NCI-H2029 treated with DMSO at 0.1 percent for 48 hours (cell line): ENCODE measurements at regions not wholly inside any gene's neighbourhood (a gene's known extent, or its start where the extent isn't known, plus 50 kb on each side); places are given as distances from the start of the nearest gene placed in this dataset.
"Not testable (repeated sequence)": the region's sequence is repeated elsewhere in the genome, so short reads cannot be mapped to it uniquely, and the experiment has no call there.

Source experiments
- DNase-seq: peaks from one replicate; lab custom pipeline; 2025; lab: John Stamatoyannopoulos, UW

- no peak for DNase-seq
Measured at GRCh38 chr5:112534067-112534583, 115.0 kb upstream of the EPB41L4A start.

- no peak for DNase-seq
Measured at GRCh38 chr5:112534611-112535255, 115.7 kb upstream of the EPB41L4A start.

- no peak for DNase-seq
Measured at GRCh38 chr5:112535356-112535755, 116.3 kb upstream of the EPB41L4A start.

DNA sequence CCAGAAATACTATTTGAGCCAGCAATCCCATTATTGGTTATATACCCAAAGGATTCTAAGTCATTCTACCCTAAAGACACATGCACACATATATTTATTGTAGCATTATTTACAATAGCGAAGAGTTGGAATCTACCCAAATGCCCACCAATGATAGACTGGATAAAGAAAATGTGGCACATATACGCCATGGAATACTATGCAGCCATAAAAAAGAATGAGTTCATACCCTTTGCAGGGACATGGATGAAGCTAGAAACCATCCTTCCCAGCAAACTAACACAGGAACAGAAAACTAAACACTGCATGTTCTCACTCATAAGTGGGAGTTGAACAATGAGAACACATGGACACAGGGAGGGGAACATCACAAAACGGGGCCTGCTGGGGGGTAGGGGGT lies 125.5 kb upstream of the EPB41L4A start:
- DNase-seq = not testable (repeated sequence)

GRCh38 chr5:112546946-112547592 lies 128.0 kb upstream of the EPB41L4A start:
- DNase-seq = peak; percentile 3

- no peak for DNase-seq
Measured at GRCh38 chr5:112548246-112548881, 129.3 kb upstream of the EPB41L4A start.

GRCh38 chr5:112549127-112549526 lies 130.1 kb upstream of the EPB41L4A start:
- DNase-seq = no peak

- no peak for DNase-seq
Measured at GRCh38 chr5:112549605-112550166, 130.6 kb upstream of the EPB41L4A start.

DNA sequence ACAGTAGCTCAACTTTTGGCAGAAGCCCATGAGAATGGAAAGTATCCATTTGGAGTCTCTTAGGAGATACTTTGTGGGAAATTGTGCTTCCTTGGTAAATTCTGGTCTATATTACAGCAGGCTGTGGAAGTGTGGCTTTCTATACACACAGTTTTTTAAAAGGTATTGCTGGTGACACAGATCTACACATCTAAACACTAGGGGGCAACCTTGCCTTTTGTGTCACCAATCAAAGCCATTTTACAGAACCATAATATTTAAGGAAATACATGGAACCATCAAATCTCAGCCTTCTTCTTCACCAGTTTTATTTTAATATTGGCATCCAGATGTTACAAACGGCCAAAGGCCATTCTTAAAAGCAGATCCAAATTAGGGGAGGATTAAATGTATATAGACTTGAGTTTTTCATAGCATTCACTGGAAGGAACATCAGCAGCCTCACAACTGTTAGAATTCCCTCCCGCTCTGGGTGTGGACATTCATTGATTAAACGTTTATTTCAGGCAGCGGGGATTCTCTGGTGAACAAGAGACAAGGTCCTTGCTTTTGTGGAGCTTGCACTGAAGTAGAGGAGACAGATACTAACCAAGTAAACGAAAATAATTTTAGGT lies 132.4 kb upstream of the EPB41L4A start:
- peak; percentile 65 for DNase-seq

- no peak for DNase-seq
Measured at GRCh38 chr5:112552216-112552615, 133.1 kb upstream of the EPB41L4A start.

- DNase-seq = no peak
Measured at GRCh38 chr5:112552791-112553190, 133.7 kb upstream of the EPB41L4A start.

GRCh38 chr5:112554101-112554977 lies 135.3 kb upstream of the EPB41L4A start:
- no peak for DNase-seq

DNA sequence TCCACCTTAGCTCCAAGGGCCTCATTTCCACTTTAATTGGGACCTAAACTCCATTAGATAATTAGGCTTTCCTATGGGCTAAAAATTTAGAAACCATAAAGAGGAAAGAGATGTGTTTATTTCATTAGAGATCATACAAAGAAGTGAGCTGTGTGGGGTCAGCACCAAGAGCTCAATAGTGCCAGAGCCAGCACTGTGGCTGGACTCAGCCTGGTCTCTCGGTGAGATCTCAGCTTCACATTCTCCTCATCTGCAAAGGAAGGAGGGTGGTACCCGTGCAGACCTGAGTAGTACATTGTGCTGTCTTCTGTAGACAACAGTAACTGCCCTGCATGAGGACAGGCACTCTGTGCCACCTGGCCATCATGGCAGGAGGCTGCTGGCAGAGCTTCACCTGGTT lies 136.1 kb upstream of the EPB41L4A start:
- DNase-seq = no peak

GRCh38 chr5:112555691-112556090 lies 136.6 kb upstream of the EPB41L4A start:
- no peak for DNase-seq

- DNase-seq = not testable (repeated sequence)
Measured at GRCh38 chr5:112559501-112559900, 140.4 kb upstream of the EPB41L4A start.

- no peak for DNase-seq
Measured at GRCh38 chr5:112560371-112560770, 141.3 kb upstream of the EPB41L4A start.

DNA sequence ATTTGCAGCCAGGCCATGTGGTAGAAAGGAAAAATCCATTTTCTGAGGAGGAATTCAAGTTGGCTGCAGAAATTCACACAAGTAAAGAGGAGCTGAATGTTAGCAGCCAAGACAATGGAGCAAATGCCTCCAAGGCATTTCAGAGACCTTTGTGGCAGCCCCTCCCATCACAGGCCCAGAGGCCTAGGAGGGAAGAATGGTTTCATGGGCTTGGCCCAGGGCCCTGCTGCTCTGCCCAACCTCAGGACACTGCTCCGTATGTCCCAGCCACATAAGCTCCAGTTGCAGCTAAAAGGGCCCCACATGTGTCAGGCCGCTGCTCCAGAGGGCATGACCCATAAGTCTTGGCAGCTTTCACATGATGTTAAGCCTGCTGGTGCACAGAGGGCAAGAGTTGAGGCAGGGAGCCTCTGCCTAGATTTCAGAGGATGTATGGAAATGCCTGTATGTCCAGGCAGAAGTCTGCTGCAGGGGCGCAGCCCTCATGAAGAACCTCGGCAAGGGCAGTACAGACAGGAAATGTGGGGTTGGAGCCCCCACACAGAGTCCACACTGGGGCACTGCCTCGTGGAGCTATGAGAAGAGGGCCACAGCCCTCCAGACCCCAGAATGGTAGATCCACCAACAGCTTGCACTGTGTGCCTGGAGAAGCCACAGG lies 144.2 kb upstream of the EPB41L4A start:
- DNase-seq = no peak

- DNase-seq = no peak
Measured at GRCh38 chr5:112566251-112566650, 147.2 kb upstream of the EPB41L4A start.

DNA sequence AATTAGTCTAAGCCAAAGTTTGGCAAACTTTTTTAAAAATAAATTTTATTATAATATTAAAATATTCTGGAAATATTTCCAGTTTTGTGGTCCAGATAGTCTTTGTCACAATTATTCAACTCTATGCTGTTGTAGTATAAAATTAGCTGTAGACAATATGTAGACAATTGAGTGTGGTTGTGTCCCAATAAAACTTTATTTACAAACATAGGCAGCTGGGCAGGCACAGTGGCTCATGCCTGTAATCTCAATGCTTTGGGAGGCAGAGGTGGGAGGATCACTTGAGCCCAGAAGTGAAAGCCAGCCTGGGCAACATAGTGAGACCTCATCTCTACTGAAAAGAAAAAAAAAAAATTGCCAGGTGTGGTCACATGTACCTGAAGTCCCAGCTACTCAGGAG lies 150.5 kb upstream of the EPB41L4A start:
- DNase-seq = no peak

- no peak for DNase-seq
Measured at GRCh38 chr5:112570708-112571444, 151.8 kb upstream of the EPB41L4A start.
